ENCODE measurements at regions not wholly inside any gene's neighbourhood (a gene's known extent, or its start where the extent isn't known, plus 50 kb on each side); places are given as distances from the start of the nearest gene placed in this dataset.

- Histone ChIP-seq H3K27me3 (ENCODE audit: insufficient read depth, poor library complexity, severe bottlenecking) (no peaks in the 10 kb centered on the region), H3K36me3 (ENCODE audit: low read depth) (no peaks in the 10 kb centered on the region), H3K4me1 (ENCODE audit: insufficient read depth, poor library complexity, severe bottlenecking) (no peaks in the 10 kb centered on the region), H3K27ac (ENCODE audit: poor library complexity, severe bottlenecking) (no peak overlapping the region), H3K9me3 (ENCODE audit: severe bottlenecking) (peaks cover 8% of the 10 kb centered on the region), H3K4me3 (ENCODE audit: severe bottlenecking) (no peak overlapping the region)
- ATAC-seq (ENCODE audit: low read depth), result no peak
- DNase-seq (ENCODE audit: low spot score), result no peak
- no peak for TF ChIP-seq CTCF (IDR thresholded peaks at IDR 0.05; ENCODE audit: poor library complexity, severe bottlenecking)
Observed at GRCh38 chr12:124210991-124211577, 83.8 kb upstream of the RFLNA start.

GRCh38 chr12:124211753-124212152 lies 83.1 kb upstream of the RFLNA start:
- ATAC-seq (ENCODE audit: low read depth) (no peak), DNase-seq (ENCODE audit: low spot score) (no peak)
- peaks cover 7% of the 10 kb centered on the region for H3K9me3 ChIP-seq (ENCODE audit: severe bottlenecking)
- H3K4me1 ChIP-seq (ENCODE audit: insufficient read depth, poor library complexity, severe bottlenecking), result no peaks in the 10 kb centered on the region
- H3K4me3 ChIP-seq (ENCODE audit: severe bottlenecking), result no peak overlapping the region
- no peak overlapping the region for H3K27ac ChIP-seq (ENCODE audit: poor library complexity, severe bottlenecking)
- no peaks in the 10 kb centered on the region for H3K27me3 ChIP-seq (ENCODE audit: insufficient read depth, poor library complexity, severe bottlenecking)
- no peak for TF ChIP-seq CTCF (IDR thresholded peaks at IDR 0.05; ENCODE audit: poor library complexity, severe bottlenecking)
- H3K36me3 ChIP-seq (ENCODE audit: low read depth), result no peaks in the 10 kb centered on the region

GRCh38 chr12:124213666-124214347 lies 81.1 kb upstream of the RFLNA start:
- H3K4me3 ChIP-seq (ENCODE audit: severe bottlenecking), result no peak overlapping the region
- no peaks in the 10 kb centered on the region for H3K27me3 ChIP-seq (ENCODE audit: insufficient read depth, poor library complexity, severe bottlenecking)
- peaks cover 7% of the 10 kb centered on the region for H3K9me3 ChIP-seq (ENCODE audit: severe bottlenecking)
- no peak for ATAC-seq (ENCODE audit: low read depth)
- TF ChIP-seq CTCF (IDR thresholded peaks at IDR 0.05; ENCODE audit: poor library complexity, severe bottlenecking), result no peak
- no peak for DNase-seq (ENCODE audit: low spot score)
- H3K4me1 ChIP-seq (ENCODE audit: insufficient read depth, poor library complexity, severe bottlenecking), result no peaks in the 10 kb centered on the region
- H3K27ac ChIP-seq (ENCODE audit: poor library complexity, severe bottlenecking), result no peak overlapping the region
- H3K36me3 ChIP-seq (ENCODE audit: low read depth), result no peaks in the 10 kb centered on the region

GRCh38 chr12:124214574-124214973 lies 80.3 kb upstream of the RFLNA start:
- Histone ChIP-seq H3K27ac (ENCODE audit: poor library complexity, severe bottlenecking) (no peak overlapping the region), H3K4me3 (ENCODE audit: severe bottlenecking) (no peak overlapping the region), H3K36me3 (ENCODE audit: low read depth) (no peaks in the 10 kb centered on the region), H3K27me3 (ENCODE audit: insufficient read depth, poor library complexity, severe bottlenecking) (no peaks in the 10 kb centered on the region), H3K9me3 (ENCODE audit: severe bottlenecking) (peaks cover 7% of the 10 kb centered on the region), H3K4me1 (ENCODE audit: insufficient read depth, poor library complexity, severe bottlenecking) (no peaks in the 10 kb centered on the region)
- DNase-seq (ENCODE audit: low spot score) (no peak), ATAC-seq (ENCODE audit: low read depth) (no peak)
- TF ChIP-seq CTCF (IDR thresholded peaks at IDR 0.05; ENCODE audit: poor library complexity, severe bottlenecking), result no peak

GRCh38 chr12:124216966-124217365 lies 77.9 kb upstream of the RFLNA start:
- H3K4me3 ChIP-seq (ENCODE audit: severe bottlenecking), result no peak overlapping the region
- DNase-seq (ENCODE audit: low spot score) (no peak), ATAC-seq (ENCODE audit: low read depth) (no peak)
- no peak overlapping the region for H3K27ac ChIP-seq (ENCODE audit: poor library complexity, severe bottlenecking)
- H3K27me3 ChIP-seq (ENCODE audit: insufficient read depth, poor library complexity, severe bottlenecking), result no peaks in the 10 kb centered on the region
- TF ChIP-seq CTCF (IDR thresholded peaks at IDR 0.05; ENCODE audit: poor library complexity, severe bottlenecking), result no peak
- H3K9me3 ChIP-seq (ENCODE audit: severe bottlenecking), result peaks cover 7% of the 10 kb centered on the region
- no peaks in the 10 kb centered on the region for H3K36me3 ChIP-seq (ENCODE audit: low read depth)
- H3K4me1 ChIP-seq (ENCODE audit: insufficient read depth, poor library complexity, severe bottlenecking), result no peaks in the 10 kb centered on the region

All from RWPE2 (cell line).